NCI-H146 treated with DMSO at 0.1 percent for 48 hours (cell line): ENCODE measurements at regions not wholly inside any gene's neighbourhood (a gene's known extent, or its start where the extent isn't known, plus 50 kb on each side); places are given as distances from the start of the nearest gene placed in this dataset.
"Not testable (repeated sequence)": the region's sequence is repeated elsewhere in the genome, so short reads cannot be mapped to it uniquely, and the experiment has no call there.

Source experiments
- DNase-seq: peaks from one replicate; lab custom pipeline; 2025; ENCODE audit not compliant: unreplicated experiment; lab: John Stamatoyannopoulos, UW

- DNase-seq = no peak
Observed at GRCh38 chr3:105285653-105286241, 81.0 kb upstream of the ALCAM start.

DNA sequence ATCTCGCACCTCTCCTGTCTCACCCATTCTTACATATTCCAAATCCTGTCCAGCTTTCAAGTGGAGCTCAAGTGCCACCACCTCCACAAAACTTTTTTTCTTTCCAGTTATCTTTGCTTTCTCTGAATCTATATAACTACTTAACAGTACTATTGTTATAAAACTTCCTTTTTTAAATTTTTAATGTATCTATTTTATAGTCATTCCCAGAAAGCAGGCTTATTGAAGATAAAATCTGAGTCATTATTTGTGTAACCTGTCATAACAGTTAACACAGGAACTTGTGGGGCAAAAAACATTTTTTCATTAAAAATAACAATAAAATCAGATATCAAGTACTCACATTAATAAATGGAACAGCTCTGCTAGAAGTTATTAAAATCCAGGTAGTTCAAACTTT is 73.3 kb upstream of the ALCAM start:
- no peak for DNase-seq

- DNase-seq = not testable (repeated sequence)
Observed at GRCh38 chr3:105296182-105296822, 70.4 kb upstream of the ALCAM start.

GRCh38 chr3:105304487-105304886 is 62.2 kb upstream of the ALCAM start:
- no peak for DNase-seq

GRCh38 chr3:105315144-105315543 is 51.6 kb upstream of the ALCAM start:
- DNase-seq = no peak

- DNase-seq = no peak
Observed at GRCh38 chr3:105315815-105316214, 50.9 kb upstream of the ALCAM start.

GRCh38 chr3:105316331-105316730 is 50.4 kb upstream of the ALCAM start:
- no peak for DNase-seq
